Colonic mucosa (tissue), 4 donors: ENCODE measurements at regions not wholly inside any gene's neighbourhood (a gene's known extent, or its start where the extent isn't known, plus 50 kb on each side); places are given as distances from the start of the nearest gene placed in this dataset.

Experiments used
- DNase-seq: peaks from one replicate; pipeline ENCODE4 v3.0.0-alpha.2; 2020
- H3K27ac ChIP-seq: fragments of 200-600 bp; one replicate; pipeline ENCODE4 v1.8.0; 2021
- H3K27me3 ChIP-seq: fragments of 200-600 bp; one replicate; pipeline ENCODE4 v1.8.0; 2021
- H3K36me3 ChIP-seq: fragments of 200-600 bp; one replicate; pipeline ENCODE4 v1.8.0; 2021
- H3K4me1 ChIP-seq: fragments of 200-600 bp; one replicate; pipeline ENCODE4 v1.8.0; 2021; ENCODE audit warnings: mild to moderate bottlenecking
- H3K4me3 ChIP-seq: fragments of 200-600 bp; one replicate; pipeline ENCODE4 v1.8.0; 2021
- H3K9ac ChIP-seq, 2 donors: one replicate each; pipeline ENCODE4 v1.7.0; 2013; ENCODE audit warnings: control low read depth in 2 of 2, low read depth in 2 of 2, low read length in 2 of 2
- H3K9me3 ChIP-seq: fragments of 200-600 bp; one replicate; pipeline ENCODE4 v1.8.0; 2021
- intact Hi-C: fragments of 100-400 bp; cut with DNase I; formaldehyde crosslinking; loops from one replicate; pipeline ENCODE4 v1.14.1; 2022
- TF ChIP-seq, protein P1 (sequence below): fragments of 200-600 bp; IDR thresholded peaks from one replicate; pipeline ENCODE4 v1.8.0; 2022; ENCODE audit warnings: antibody characterized with exemption, mild to moderate bottlenecking
- donor health status: healthy.
- donor health status: DM: no; HTN: no; CAD: no.
- donor health status: DM: no; HTN: no; CAD: no.

DNA sequence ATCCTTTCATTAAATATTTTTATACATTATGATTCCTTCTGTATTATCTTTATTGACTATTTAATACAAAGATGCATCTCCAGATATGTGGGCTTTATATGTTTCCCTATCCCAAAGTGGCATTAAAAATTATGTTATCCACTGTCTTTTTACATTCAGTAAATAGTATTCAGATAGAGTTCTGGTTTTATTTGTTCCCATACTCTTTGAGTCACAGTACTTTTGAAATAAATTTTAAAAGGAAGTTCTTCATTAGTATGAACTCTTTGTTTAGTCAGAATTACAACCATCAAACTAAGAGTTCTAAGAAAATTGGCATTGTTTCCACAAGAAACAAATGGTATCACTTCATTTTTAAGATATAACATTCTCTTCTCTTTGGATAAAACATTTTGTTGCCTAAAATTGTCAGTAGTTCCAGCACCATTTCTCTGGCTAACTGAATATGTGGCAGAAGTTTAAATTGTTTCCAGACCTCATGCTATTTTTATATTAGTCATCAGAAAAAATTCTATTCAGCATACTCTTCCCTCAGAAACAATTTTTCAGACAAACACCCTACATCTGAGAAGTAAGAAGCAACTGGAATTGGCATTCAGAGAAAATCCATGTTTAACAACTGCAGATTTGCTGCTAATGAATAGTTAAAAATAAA, 88.5 kb upstream of the COL5A2 start:
- Histone ChIP-seq H3K9me3 (no peaks in the 10 kb centered on the region), H3K4me3 (no peak overlapping the region), H3K9ac (no peak overlapping the region), H3K4me1 (no peaks in the 10 kb centered on the region), H3K27me3 (no peaks in the 10 kb centered on the region), H3K27ac (no peak overlapping the region), H3K36me3 (no peaks in the 10 kb centered on the region)
- TF ChIP-seq, protein P1, sequence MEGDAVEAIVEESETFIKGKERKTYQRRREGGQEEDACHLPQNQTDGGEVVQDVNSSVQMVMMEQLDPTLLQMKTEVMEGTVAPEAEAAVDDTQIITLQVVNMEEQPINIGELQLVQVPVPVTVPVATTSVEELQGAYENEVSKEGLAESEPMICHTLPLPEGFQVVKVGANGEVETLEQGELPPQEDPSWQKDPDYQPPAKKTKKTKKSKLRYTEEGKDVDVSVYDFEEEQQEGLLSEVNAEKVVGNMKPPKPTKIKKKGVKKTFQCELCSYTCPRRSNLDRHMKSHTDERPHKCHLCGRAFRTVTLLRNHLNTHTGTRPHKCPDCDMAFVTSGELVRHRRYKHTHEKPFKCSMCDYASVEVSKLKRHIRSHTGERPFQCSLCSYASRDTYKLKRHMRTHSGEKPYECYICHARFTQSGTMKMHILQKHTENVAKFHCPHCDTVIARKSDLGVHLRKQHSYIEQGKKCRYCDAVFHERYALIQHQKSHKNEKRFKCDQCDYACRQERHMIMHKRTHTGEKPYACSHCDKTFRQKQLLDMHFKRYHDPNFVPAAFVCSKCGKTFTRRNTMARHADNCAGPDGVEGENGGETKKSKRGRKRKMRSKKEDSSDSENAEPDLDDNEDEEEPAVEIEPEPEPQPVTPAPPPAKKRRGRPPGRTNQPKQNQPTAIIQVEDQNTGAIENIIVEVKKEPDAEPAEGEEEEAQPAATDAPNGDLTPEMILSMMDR: no peak
- no peak for DNase-seq
- intact Hi-C loops: no loop called here

- Histone ChIP-seq H3K27ac (no peak overlapping the region), H3K27me3 (no peaks in the 10 kb centered on the region)
- intact Hi-C loops: no loop called here
Observed at GRCh38 chr2:189268763-189269162, 89.2 kb upstream of the COL5A2 start.

DNA sequence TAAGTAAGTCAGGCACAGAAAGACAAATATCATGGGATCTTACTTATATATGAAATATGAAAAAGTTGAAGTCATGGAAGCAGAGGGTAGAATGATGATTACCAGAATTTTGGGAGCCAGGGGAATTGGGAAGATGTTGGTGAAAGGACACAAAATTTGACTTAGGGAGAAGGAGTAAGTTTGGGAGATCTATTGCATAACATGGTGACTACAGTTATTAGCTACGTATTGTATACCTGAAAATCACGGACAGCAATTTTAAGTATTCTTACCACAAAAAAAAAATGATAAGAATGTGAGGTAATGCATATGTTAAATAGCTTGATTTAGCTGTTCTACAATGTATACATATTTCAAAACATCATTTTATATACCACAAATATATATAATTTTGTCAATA, 94.2 kb upstream of the COL5A2 start:
- Histone ChIP-seq H3K36me3 (no peaks in the 10 kb centered on the region), H3K27ac (no peak overlapping the region), H3K4me1 (no peaks in the 10 kb centered on the region), H3K27me3 (no peaks in the 10 kb centered on the region), H3K9me3 (no peaks in the 10 kb centered on the region), H3K9ac (no peak overlapping the region), H3K4me3 (no peak overlapping the region)
- no peak for DNase-seq
- TF ChIP-seq, protein P1: no peak
- intact Hi-C loops: no loop called here

More at GRCh38 chr2:189268763-189269162, 89.2 kb upstream of the COL5A2 start:
- DNase-seq: no peak
- H3K9me3 ChIP-seq: no peaks in the 10 kb centered on the region
- no peak overlapping the region for H3K9ac ChIP-seq
- H3K4me1 ChIP-seq: no peaks in the 10 kb centered on the region
- no peaks in the 10 kb centered on the region for H3K36me3 ChIP-seq
- H3K4me3 ChIP-seq: no peak overlapping the region
- TF ChIP-seq, protein P1: no peak

DNA sequence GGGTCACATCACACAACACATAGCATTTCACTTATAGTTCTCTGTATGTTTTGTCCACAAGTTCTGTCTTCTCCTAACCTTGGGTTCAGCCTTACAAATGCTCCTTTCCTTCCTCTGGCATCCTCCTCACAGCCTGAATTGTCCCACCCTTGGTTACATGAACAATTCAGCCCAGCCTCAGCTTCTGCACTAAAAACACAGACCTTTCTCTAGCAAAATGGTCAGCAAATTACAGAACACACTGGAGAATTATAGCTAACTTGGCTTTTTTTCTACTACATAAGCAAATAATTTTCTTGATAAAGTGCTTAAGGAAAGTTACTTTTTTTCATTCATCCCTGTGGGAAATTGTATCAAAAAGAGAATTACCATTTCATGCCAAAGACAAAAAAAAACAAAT, 94.8 kb upstream of the COL5A2 start:
- DNase-seq: no peak

DNA sequence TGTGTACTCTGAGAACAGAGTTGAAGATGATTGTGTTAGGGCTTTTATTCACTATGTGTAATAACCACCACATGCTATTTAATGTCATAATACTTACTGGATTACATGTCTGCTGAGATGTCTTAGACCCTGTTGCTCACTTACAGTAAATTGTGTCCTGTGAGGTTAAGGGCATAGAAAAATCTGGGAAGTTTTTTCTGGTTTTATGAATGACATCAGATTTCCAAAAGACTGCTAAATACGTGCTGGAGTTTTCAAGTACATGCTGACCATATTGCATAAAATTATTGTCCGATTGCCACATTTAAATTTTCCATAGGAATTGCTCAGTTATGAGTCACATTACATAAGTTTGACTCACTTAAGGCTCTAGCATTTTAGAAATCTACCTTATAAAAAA, 96.7 kb upstream of the COL5A2 start:
- intact Hi-C loops: no loop called here
- no peaks in the 10 kb centered on the region for H3K27me3 ChIP-seq
- no peak overlapping the region for H3K9ac ChIP-seq
- TF ChIP-seq, protein P1: no peak
- no peak overlapping the region for H3K27ac ChIP-seq
- DNase-seq: no peak
- no peaks in the 10 kb centered on the region for H3K4me1 ChIP-seq
- no peaks in the 10 kb centered on the region for H3K9me3 ChIP-seq
- H3K4me3 ChIP-seq: no peak overlapping the region
- no peaks in the 10 kb centered on the region for H3K36me3 ChIP-seq

More for the DNA sequence above, 94.8 kb upstream of the COL5A2 start:
- intact Hi-C loops: no loop called here
- no peaks in the 10 kb centered on the region for H3K9me3 ChIP-seq
- no peak overlapping the region for H3K9ac ChIP-seq
- H3K4me3 ChIP-seq: no peak overlapping the region
- TF ChIP-seq, protein P1: no peak
- no peak overlapping the region for H3K27ac ChIP-seq
- no peaks in the 10 kb centered on the region for H3K4me1 ChIP-seq
- no peaks in the 10 kb centered on the region for H3K36me3 ChIP-seq
- no peaks in the 10 kb centered on the region for H3K27me3 ChIP-seq
